Spleen (tissue), 11 donors: ENCODE measurements at regions not wholly inside any gene's neighbourhood (a gene's known extent, or its start where the extent isn't known, plus 50 kb on each side); places are given as distances from the start of the nearest gene placed in this dataset.

Experiments used
- DNase-seq: peaks from one replicate; pipeline ENCODE4 v3.0.0-alpha.2; 2020
- H3K27ac ChIP-seq, 8 donors: fragments of 200-600 bp; sonication (generic) in 7 of 8; 1 replicate in 4 of 8; 2 replicates in 4 of 8; pipeline versions ENCODE4 v1.5.0 to v1.8.0; 2016 to 2021; ENCODE audit warnings: inconsistent platforms in 4 of 8, mild to moderate bottlenecking in 4 of 8, moderate library complexity in 1 of 8
- H3K27me3 ChIP-seq, 7 donors: fragments of 200-600 bp; sonication (generic) in 6 of 7; replicated peaks in 1 of 7; 1 replicate in 4 of 7; 2 replicates in 3 of 7; pipeline versions ENCODE4 v1.5.0 to v1.8.0; 2016 to 2021; ENCODE audit warnings: inconsistent platforms in 3 of 7, mild to moderate bottlenecking in 1 of 7
- H3K36me3 ChIP-seq, 6 donors: fragments of 200-600 bp; sonication (generic) in 5 of 6; 1 replicate in 4 of 6; 2 replicates in 2 of 6; pipeline versions ENCODE4 v1.5.0 to v1.8.0; 2016 to 2021; ENCODE audit warnings: inconsistent platforms in 2 of 6
- H3K4me1 ChIP-seq, 6 donors: fragments of 200-600 bp; sonication (generic) in 5 of 6; 1 replicate in 3 of 6; 2 replicates in 3 of 6; pipeline versions ENCODE4 v1.5.0 to v1.8.0; 2016 to 2021; ENCODE audit warnings: inconsistent platforms in 3 of 6
- H3K4me3 ChIP-seq, 8 donors: fragments of 200-600 bp; sonication (generic) in 7 of 8; 1 replicate in 4 of 8; 2 replicates in 4 of 8; pipeline versions ENCODE4 v1.5.0 to v1.8.0; 2016 to 2021; ENCODE audit warnings: inconsistent platforms in 4 of 8, mild to moderate bottlenecking in 4 of 8, moderate library complexity in 2 of 8
- H3K9me3 ChIP-seq, 8 donors: fragments of 200-600 bp; sonication (generic) in 7 of 8; 1 replicate in 4 of 8; 2 replicates in 4 of 8; pipeline versions ENCODE4 v1.5.0 to v1.8.0; 2016 to 2021; ENCODE audit warnings: inconsistent platforms in 4 of 8
- POLR2A ChIP-seq, 3 donors: fragments of 450-650 bp; IDR thresholded peaks; one replicate each; pipeline ENCODE4 v1.5.1; 2017; ENCODE audit warnings: antibody characterized with exemption in 3 of 3, mild to moderate bottlenecking in 1 of 3
- POLR2AphosphoS5 ChIP-seq, 3 donors: sonication (generic); formaldehyde crosslinking; IDR thresholded peaks; one replicate each; pipeline ENCODE4 v1.5.1; 2017; ENCODE audit warnings: antibody characterized with exemption in 3 of 3
- WGBS, 5 donors: extraction: QIAGEN DNeasy Blood & Tissue Kit in 3 of 5; methylation state at CpG; one replicate each; pipeline versions ENCODE4 v1.1.5 to v1.1.7; 2013 to 2018; 5-methylcytosine and 5-hydroxymethylcytosine counted together
- intact Hi-C: fragments of 100-400 bp; cut with DNase I; formaldehyde crosslinking; loops from one replicate; pipeline ENCODE4 v1.15.0; 2023; ENCODE audit warnings: low total_unique reads
- TF ChIP-seq, protein P1 (sequence below), 11 experiments: fragments of 200-600 bp in 7 of 11; fragments of 450-650 bp in 4 of 11; sonication (generic) in 4 of 11; IDR thresholded peaks in 8 of 11; conservative IDR thresholded peaks in 3 of 11; 1 replicate in 7 of 11; 2 replicates in 4 of 11; pipeline versions ENCODE4 v1.4.0 to v1.8.0; 2016 to 2021; ENCODE audit warnings: antibody characterized with exemption in 11 of 11, inconsistent platforms in 4 of 11, mild to moderate bottlenecking in 1 of 11
- donor health status: healthy with polysubstance abuse.
- donor health status: DM: no; HTN: no; CAD: no; lungs with moderate emphysema.
- donor health status: DM: no; HTN: no; CAD: no.
- donor health status: Bipolar disorder and iron deficiency.
- donor health status: healthy.
- donor health status: DM: no; HTN: no; CAD: no.
- donor health status: DM: yes; HTN: yes; CAD: no.

DNA sequence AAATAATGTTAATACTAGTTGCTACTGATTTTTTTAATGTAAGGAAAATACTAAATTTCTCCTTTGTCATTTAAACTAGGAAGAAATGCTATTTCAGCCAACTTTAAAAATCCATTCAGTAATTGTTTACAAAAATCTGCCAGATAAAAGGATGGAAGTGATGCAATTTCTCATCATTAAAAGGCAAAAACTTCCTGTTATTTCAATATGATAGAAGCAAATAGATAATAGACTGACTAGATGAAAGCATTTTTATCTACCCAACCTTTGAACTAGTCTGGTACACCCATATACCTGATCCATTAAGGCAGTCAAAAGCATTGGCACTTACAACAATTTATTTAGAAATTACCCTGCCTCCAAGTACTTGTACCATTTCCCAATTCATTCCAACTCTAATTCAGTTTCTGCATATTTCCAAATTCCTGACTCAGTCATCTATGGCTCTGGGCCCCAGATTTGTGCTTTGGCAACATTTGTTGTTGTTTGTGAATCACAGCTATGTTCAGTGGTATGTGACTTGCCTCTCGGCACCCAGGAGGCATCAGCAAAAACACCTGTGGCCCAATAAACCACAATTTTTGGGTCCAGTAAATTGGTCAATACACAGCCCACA is 482.6 kb upstream of the SEMA3A start:
- H3K4me3 ChIP-seq, result no peak overlapping the region
- no peak overlapping the region for H3K27ac ChIP-seq
- H3K27me3 ChIP-seq, result no peaks in the 10 kb centered on the region
- H3K9me3 ChIP-seq, result peaks cover 0 to 4% (median 0%) of the 10 kb centered on the region in 8 donors
- no peaks in the 10 kb centered on the region for H3K36me3 ChIP-seq
- WGBS, 5 donors, result 79 to 100% (median 86%) methylated on average over 1 of the region's 1 CpG
- no peak for DNase-seq
- intact Hi-C loops, result no loop called here
- TF ChIP-seq POLR2AphosphoS5 (IDR thresholded peaks at IDR 0.05), result no peak
- TF ChIP-seq POLR2A (IDR thresholded peaks at IDR 0.05), result no peak
- TF ChIP-seq, protein P1, sequence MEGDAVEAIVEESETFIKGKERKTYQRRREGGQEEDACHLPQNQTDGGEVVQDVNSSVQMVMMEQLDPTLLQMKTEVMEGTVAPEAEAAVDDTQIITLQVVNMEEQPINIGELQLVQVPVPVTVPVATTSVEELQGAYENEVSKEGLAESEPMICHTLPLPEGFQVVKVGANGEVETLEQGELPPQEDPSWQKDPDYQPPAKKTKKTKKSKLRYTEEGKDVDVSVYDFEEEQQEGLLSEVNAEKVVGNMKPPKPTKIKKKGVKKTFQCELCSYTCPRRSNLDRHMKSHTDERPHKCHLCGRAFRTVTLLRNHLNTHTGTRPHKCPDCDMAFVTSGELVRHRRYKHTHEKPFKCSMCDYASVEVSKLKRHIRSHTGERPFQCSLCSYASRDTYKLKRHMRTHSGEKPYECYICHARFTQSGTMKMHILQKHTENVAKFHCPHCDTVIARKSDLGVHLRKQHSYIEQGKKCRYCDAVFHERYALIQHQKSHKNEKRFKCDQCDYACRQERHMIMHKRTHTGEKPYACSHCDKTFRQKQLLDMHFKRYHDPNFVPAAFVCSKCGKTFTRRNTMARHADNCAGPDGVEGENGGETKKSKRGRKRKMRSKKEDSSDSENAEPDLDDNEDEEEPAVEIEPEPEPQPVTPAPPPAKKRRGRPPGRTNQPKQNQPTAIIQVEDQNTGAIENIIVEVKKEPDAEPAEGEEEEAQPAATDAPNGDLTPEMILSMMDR (IDR thresholded peaks at IDR 0.05 in 8 of 11, conservative IDR thresholded peaks at IDR 0.05 in 3 of 11), result no peak
- H3K4me1 ChIP-seq, result no peaks in the 10 kb centered on the region

DNA sequence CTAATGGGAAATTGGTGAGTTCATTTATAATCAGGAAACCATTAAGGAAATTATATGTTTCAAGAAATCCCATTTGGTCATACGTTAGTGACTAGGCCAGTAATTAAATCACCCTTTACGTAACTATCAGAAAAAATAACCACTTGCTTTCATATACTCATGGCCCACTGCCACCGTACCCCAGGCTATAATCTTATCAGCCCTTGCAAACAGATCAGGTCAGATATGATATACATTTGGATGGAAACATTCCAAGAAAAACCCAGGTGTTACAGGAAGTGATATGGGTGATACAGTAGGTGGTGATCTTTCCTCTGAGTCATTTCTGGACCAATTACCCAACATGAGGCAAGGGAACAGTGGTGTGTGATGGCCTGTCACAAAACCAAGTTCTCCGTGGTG is 481.0 kb upstream of the SEMA3A start:
- WGBS, 5 donors, result 64 to 78% (median 74%) methylated on average over 4 of the region's 4 CpGs
- H3K36me3 ChIP-seq, result no peaks in the 10 kb centered on the region
- TF ChIP-seq, protein P1 (IDR thresholded peaks at IDR 0.05 in 8 of 11, conservative IDR thresholded peaks at IDR 0.05 in 3 of 11), result no peak
- TF ChIP-seq POLR2A (IDR thresholded peaks at IDR 0.05), result no peak
- no peaks in the 10 kb centered on the region for H3K4me1 ChIP-seq
- H3K27ac ChIP-seq, result no peak overlapping the region
- no peaks in the 10 kb centered on the region for H3K27me3 ChIP-seq
- peaks cover 0 to 4% (median 0%) of the 10 kb centered on the region in 8 donors for H3K9me3 ChIP-seq
- DNase-seq, result no peak
- no peak overlapping the region for H3K4me3 ChIP-seq
- intact Hi-C loops, result no loop called here

DNA sequence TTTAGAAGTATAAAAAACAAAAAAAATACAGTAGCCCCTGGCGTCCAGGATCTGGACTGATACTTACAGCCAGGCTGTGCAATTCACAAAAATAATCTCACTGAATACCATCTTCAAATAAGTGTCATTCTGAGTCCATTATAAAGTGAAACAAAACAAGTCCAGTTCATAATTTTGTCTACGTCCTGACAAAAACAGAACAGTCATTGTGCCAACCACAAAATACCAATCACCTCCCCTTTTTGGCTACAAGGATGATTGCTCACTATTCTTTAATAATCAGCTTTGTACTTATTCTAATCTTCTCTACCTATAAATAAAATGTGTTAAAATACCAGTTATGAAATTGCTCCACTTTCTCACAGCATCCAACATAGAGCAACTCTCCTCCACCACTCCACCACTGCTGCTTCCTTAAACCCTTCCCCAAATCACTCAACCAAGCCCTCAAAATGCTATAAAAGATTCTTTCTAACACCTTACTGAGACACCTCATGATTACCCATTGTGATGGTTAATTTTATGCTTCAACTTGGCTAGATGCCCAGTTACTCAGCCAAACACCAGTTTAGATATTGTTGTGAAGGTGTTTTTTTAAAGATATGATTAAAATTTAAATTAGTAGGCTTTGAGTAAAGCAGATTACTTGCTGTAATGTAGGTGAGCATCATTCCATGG is 479.8 kb upstream of the SEMA3A start:
- H3K9me3 ChIP-seq, result peaks cover 0 to 4% (median 0%) of the 10 kb centered on the region in 8 donors
- 60 to 73% (median 70%) methylated on average over 2 of the region's 2 CpGs for WGBS, 5 donors
- no peak for DNase-seq
- no peaks in the 10 kb centered on the region for H3K36me3 ChIP-seq
- no peak overlapping the region for H3K27ac ChIP-seq
- intact Hi-C loops, result no loop called here
- H3K4me1 ChIP-seq, result no peaks in the 10 kb centered on the region
- H3K4me3 ChIP-seq, result no peak overlapping the region
- TF ChIP-seq POLR2AphosphoS5 (IDR thresholded peaks at IDR 0.05) (no peak), POLR2A (IDR thresholded peaks at IDR 0.05) (no peak)
- TF ChIP-seq, protein P1 (IDR thresholded peaks at IDR 0.05 in 8 of 11, conservative IDR thresholded peaks at IDR 0.05 in 3 of 11), result no peak
- H3K27me3 ChIP-seq, result no peaks in the 10 kb centered on the region

DNA sequence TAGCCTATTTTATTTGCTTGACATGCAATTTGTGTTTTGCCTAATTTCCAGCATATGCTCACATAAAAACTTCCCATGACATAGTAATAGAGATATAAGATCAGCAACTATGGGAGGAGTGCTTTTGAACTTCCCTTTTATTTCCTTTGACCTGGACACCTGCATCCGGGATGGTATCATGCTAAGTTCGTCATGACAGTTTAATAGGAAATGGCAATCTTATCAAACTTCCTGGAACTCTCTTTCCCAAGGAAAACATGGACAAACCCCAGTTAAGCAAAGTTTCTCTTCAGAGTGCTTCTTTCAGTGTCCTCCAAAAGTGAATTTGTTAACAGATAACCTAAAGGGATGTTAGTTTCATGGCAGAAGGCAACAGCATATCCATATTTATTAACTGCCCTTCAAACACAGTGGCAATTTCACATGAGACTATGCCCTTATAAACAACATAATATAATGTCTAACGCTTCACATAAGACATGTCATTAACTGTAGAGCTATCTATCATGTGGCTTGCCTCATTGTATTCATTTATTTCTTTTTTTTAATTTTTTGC is 474.7 kb upstream of the SEMA3A start:
- WGBS, 5 donors, result 33 to 45% (median 39%) methylated on average over 3 of the region's 3 CpGs
- H3K9me3 ChIP-seq, result no peaks in the 10 kb centered on the region
- H3K4me1 ChIP-seq, result no peaks in the 10 kb centered on the region
- H3K27ac ChIP-seq, result peak overlapping the region; percentile 21 to 83 (median 72)
- no peak overlapping the region for H3K4me3 ChIP-seq
- intact Hi-C loops, result no loop called here
- H3K27me3 ChIP-seq, result no peaks in the 10 kb centered on the region
- no peaks in the 10 kb centered on the region for H3K36me3 ChIP-seq
- peak in 1 of 3 donors; percentile 47 for TF ChIP-seq POLR2AphosphoS5 (IDR thresholded peaks at IDR 0.05)
- TF ChIP-seq, protein P1 (IDR thresholded peaks at IDR 0.05 in 8 of 11, conservative IDR thresholded peaks at IDR 0.05 in 3 of 11), result no peak
- DNase-seq, result no peak
